Adrenal gland (tissue), 5 donors: ENCODE measurements at regions not wholly inside any gene's neighbourhood (a gene's known extent, or its start where the extent isn't known, plus 50 kb on each side); places are given as distances from the start of the nearest gene placed in this dataset.

ENCODE experiments used
- CTCF ChIP-seq, 6 experiments: fragments of 450-650 bp in 4 of 6; fragments of 200-600 bp in 2 of 6; sonication (generic) in 1 of 6; IDR thresholded peaks; 1 replicate in 5 of 6; 2 replicates in 1 of 6; pipeline versions ENCODE4 v1.5.1 to v1.8.0; 2016 to 2021; ENCODE audit warnings: antibody characterized with exemption in 6 of 6, mild to moderate bottlenecking in 2 of 6, moderate library complexity in 1 of 6
- POLR2A ChIP-seq, 2 donors: fragments of 450-650 bp; IDR thresholded peaks; one replicate each; pipeline ENCODE4 v1.6.1; 2017; ENCODE audit warnings: antibody characterized with exemption in 2 of 2, mild to moderate bottlenecking in 2 of 2, moderate library complexity in 1 of 2
- donor health status: DM: no; HTN: no; CAD: no.

- no peak for TF ChIP-seq CTCF (IDR thresholded peaks at IDR 0.05)
- TF ChIP-seq POLR2A (IDR thresholded peaks at IDR 0.05) = no peak
Measured at GRCh38 chr3:145387211-145387610, 773.8 kb downstream of the PLOD2 start.
